HepG2 (cell line): ENCODE measurements at regions not wholly inside any gene's neighbourhood (a gene's known extent, or its start where the extent isn't known, plus 50 kb on each side); places are given as distances from the start of the nearest gene placed in this dataset.
A peak's percentile ranks its signal among the peaks of the same experiment; 100 is the strongest.

Experiments
- AHDC1 ChIP-seq: sonication (generic); formaldehyde crosslinking; IDR thresholded peaks from 2 replicates; pipeline ENCODE4 v1.5.1; 2020; ENCODE audit warnings: mild to moderate bottlenecking, missing genetic modification reagents, borderline replicate concordance
- AHR ChIP-seq: IDR thresholded peaks from 2 replicates; pipeline ENCODE4 v1.6.1; 2018; ENCODE audit warnings: missing genetic modification reagents, missing compliant biosample characterization
- ATF5 ChIP-seq: sonication (generic); formaldehyde crosslinking; IDR thresholded peaks from 2 replicates; pipeline ENCODE4 v1.4.0; 2020; ENCODE audit warnings: mild to moderate bottlenecking, low read depth, missing genetic modification reagents
- ATF6 ChIP-seq: sonication (generic); formaldehyde crosslinking; conservative IDR thresholded peaks from 2 replicates; pipeline ENCODE4 v1.4.0; 2020; ENCODE audit warnings: missing genetic modification reagents
- E2F5 ChIP-seq: sonication (generic); formaldehyde crosslinking; conservative IDR thresholded peaks from 2 replicates; pipeline ENCODE4 v1.4.0; 2020; ENCODE audit warnings: missing genetic modification reagents
- EP300 ChIP-seq, 3 experiments: sonication (generic) in 1 of 3; formaldehyde crosslinking in 1 of 3; IDR thresholded peaks; 2 replicates each; pipeline versions ENCODE4 v1.5.1 to v1.6.1; 2011 to 2020; ENCODE audit warnings: low read depth in 2 of 3, low read length in 2 of 3, borderline replicate concordance in 1 of 3, improper control_type of control experiment in 1 of 3, mild to moderate bottlenecking in 1 of 3, missing genetic modification reagents in 1 of 3, moderate library complexity in 1 of 3
- FOXP4 ChIP-seq: sonication (generic); formaldehyde crosslinking; IDR thresholded peaks from 2 replicates; pipeline ENCODE4 v1.4.0; 2020; ENCODE audit warnings: missing genetic modification reagents
- GATAD2A ChIP-seq: IDR thresholded peaks from 2 replicates; pipeline ENCODE4 v1.6.1; 2016
- MED1 ChIP-seq: sonication (generic); formaldehyde crosslinking; IDR thresholded peaks from 2 replicates; pipeline ENCODE4 v1.4.0; 2020; ENCODE audit warnings: missing genetic modification reagents
- POGK ChIP-seq: sonication (generic); formaldehyde crosslinking; conservative IDR thresholded peaks from 2 replicates; pipeline ENCODE4 v1.8.0; 2022; ENCODE audit warnings: mild to moderate bottlenecking, moderate library complexity, missing genetic modification reagents
- ZNF331 ChIP-seq: sonication (generic); formaldehyde crosslinking; IDR thresholded peaks from 2 replicates; pipeline ENCODE4 v1.4.0; 2020; ENCODE audit warnings: missing genetic modification reagents
- ZNF644 ChIP-seq: IDR thresholded peaks from 2 replicates; pipeline ENCODE4 v1.6.1; 2016; ENCODE audit warnings: low read depth

- no peak for TF ChIP-seq ATF6 (CRISPR knock-in tag)
- no peak for TF ChIP-seq ATF5 (CRISPR knock-in tag)
- no peak for TF ChIP-seq POGK (CRISPR knock-in tag)
- peak; percentile 29; the same call in 1 of the 2 replicates for TF ChIP-seq ZNF331
- TF ChIP-seq EP300 (IDR thresholded peaks at IDR 0.05; ENCODE audit: low read depth in 2 of 2, low read length in 2 of 2) = peak in 1 of 2 experiments; percentile 38; a peak in 1 of 4 replicates
- no peak for TF ChIP-seq EP300 (CRISPR knock-in tag; IDR thresholded peaks at IDR 0.05; ENCODE audit: borderline replicate concordance)
- no peak for TF ChIP-seq E2F5
- 0 out of 2 replicates have a peak, but pooled peaks have one; percentile 15 for TF ChIP-seq FOXP4 (CRISPR knock-in tag)
- peak; percentile 59; the same call in 1 of the 2 replicates for TF ChIP-seq ZNF644 (CRISPR knock-in tag)
- TF ChIP-seq GATAD2A = peak; percentile 40; the same call in 1 of the 2 replicates
- peak; percentile 29; the same call in 1 of the 2 replicates for TF ChIP-seq AHDC1
- no peak for TF ChIP-seq AHR
- 0 out of 2 replicates have a peak, but pooled peaks have one; percentile 22 for TF ChIP-seq MED1
Observed at GRCh38 chrX:115392031-115392430, 102.5 kb downstream of the LUZP4 start (continued).
